ENCODE measurements at regions not wholly inside any gene's neighbourhood (a gene's known extent, or its start where the extent isn't known, plus 50 kb on each side); places are given as distances from the start of the nearest gene placed in this dataset.
A peak's percentile ranks its signal among the peaks of the same experiment; 100 is the strongest.

DNA sequence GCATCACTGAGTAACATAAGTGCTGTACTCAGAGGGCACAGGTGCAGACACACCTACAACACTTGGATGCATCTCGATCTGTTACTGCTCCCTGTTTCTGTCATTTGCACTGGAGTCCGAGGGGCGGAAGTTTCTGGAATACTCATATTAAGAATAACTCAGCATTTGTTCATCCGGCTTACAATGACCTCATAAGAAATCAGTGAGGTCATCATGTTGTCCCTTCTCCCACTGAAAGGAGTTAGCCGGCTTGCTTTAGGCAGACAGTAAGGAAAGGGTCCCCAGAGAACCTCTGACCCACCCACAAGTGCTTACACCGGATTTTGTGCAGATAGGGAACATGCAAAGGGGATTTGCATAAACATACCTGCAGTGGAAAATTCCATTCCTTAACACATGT is 344.7 kb downstream of the HAPSTR1 start:
- no peak for DNase-seq
- Histone ChIP-seq H3K9ac (ENCODE audit: low read length) (no peak overlapping the region), H3F3A (ENCODE audit: insufficient read depth, low read length) (no peaks in the 10 kb centered on the region), H3K4me1 (ENCODE audit: low read length) (no peaks in the 10 kb centered on the region), H3K36me3 (replicated peaks; ENCODE audit: insufficient read depth, low read length) (no peaks in the 10 kb centered on the region), H3K27ac (ENCODE audit: low read length) (no peak overlapping the region), H3K9me2 (replicated peaks; ENCODE audit: insufficient read depth, low read length) (no peaks in the 10 kb centered on the region), H2AFZ (ENCODE audit: low read length) (no peak overlapping the region), H3K9me3 (replicated peaks; ENCODE audit: insufficient read depth, low read length) (no peaks in the 10 kb centered on the region), H3K27me3 (replicated peaks; ENCODE audit: insufficient read depth, low read length) (no peaks in the 10 kb centered on the region), H3K4me3 (ENCODE audit: low read length) (no peak overlapping the region), H4K20me1 (ENCODE audit: insufficient read depth, low read length) (no peaks in the 10 kb centered on the region), H3K4me2 (ENCODE audit: low read depth, low read length) (no peak overlapping the region), H3K79me2 (ENCODE audit: low read length) (no peaks in the 10 kb centered on the region)
- no peak for TF ChIP-seq EZH2phosphoT487 (IDR thresholded peaks at IDR 0.05; ENCODE audit: low read length)
- TF ChIP-seq, protein P1, sequence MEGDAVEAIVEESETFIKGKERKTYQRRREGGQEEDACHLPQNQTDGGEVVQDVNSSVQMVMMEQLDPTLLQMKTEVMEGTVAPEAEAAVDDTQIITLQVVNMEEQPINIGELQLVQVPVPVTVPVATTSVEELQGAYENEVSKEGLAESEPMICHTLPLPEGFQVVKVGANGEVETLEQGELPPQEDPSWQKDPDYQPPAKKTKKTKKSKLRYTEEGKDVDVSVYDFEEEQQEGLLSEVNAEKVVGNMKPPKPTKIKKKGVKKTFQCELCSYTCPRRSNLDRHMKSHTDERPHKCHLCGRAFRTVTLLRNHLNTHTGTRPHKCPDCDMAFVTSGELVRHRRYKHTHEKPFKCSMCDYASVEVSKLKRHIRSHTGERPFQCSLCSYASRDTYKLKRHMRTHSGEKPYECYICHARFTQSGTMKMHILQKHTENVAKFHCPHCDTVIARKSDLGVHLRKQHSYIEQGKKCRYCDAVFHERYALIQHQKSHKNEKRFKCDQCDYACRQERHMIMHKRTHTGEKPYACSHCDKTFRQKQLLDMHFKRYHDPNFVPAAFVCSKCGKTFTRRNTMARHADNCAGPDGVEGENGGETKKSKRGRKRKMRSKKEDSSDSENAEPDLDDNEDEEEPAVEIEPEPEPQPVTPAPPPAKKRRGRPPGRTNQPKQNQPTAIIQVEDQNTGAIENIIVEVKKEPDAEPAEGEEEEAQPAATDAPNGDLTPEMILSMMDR (IDR thresholded peaks at IDR 0.05; ENCODE audit: low read length): no peak
- TF ChIP-seq EZH2 (optimal IDR thresholded peaks at IDR 0.05; ENCODE audit: low read depth, low read length): no peak

DNA sequence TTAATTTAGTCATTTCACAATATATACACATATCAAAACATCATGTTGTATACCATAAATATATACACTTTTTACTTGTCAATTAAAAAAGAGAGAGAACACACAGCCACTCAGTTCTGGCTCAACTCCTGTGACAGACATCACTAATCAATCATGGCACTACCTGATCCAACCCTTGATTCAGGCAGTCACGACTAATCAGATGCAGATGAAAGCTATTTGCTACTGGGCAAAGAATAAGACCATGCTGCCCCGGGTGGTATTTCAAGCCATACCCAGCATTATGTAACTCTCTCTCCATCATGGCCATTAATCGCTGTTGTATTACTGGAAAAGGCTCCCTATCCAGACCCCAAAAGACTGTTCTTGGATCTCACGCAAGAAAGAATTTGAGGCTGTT is 345.7 kb downstream of the HAPSTR1 start:
- no peaks in the 10 kb centered on the region for H4K20me1 ChIP-seq (ENCODE audit: insufficient read depth, low read length)
- H3K79me2 ChIP-seq (ENCODE audit: low read length): no peaks in the 10 kb centered on the region
- H3K4me3 ChIP-seq (ENCODE audit: low read length): peak overlapping the region; percentile 50
- H3K4me2 ChIP-seq (ENCODE audit: low read depth, low read length): peak overlapping the region; percentile 47; the same call in 1 of the 2 replicates
- H3K9me2 ChIP-seq (replicated peaks; ENCODE audit: insufficient read depth, low read length): no peaks in the 10 kb centered on the region
- no peaks in the 10 kb centered on the region for H3K9me3 ChIP-seq (replicated peaks; ENCODE audit: insufficient read depth, low read length)
- TF ChIP-seq EZH2phosphoT487 (IDR thresholded peaks at IDR 0.05; ENCODE audit: low read length) (no peak), EZH2 (optimal IDR thresholded peaks at IDR 0.05; ENCODE audit: low read depth, low read length) (no peak)
- TF ChIP-seq, protein P1 (IDR thresholded peaks at IDR 0.05; ENCODE audit: low read length): no peak
- H3K27ac ChIP-seq (ENCODE audit: low read length): no peak overlapping the region
- DNase-seq: peak; percentile 67
- H3F3A ChIP-seq (ENCODE audit: insufficient read depth, low read length): no peaks in the 10 kb centered on the region
- H2AFZ ChIP-seq (ENCODE audit: low read length): peak overlapping the region; percentile 65
- H3K27me3 ChIP-seq (replicated peaks; ENCODE audit: insufficient read depth, low read length): no peaks in the 10 kb centered on the region
- no peaks in the 10 kb centered on the region for H3K4me1 ChIP-seq (ENCODE audit: low read length)
- H3K36me3 ChIP-seq (replicated peaks; ENCODE audit: insufficient read depth, low read length): no peaks in the 10 kb centered on the region
- no peak overlapping the region for H3K9ac ChIP-seq (ENCODE audit: low read length)

DNA sequence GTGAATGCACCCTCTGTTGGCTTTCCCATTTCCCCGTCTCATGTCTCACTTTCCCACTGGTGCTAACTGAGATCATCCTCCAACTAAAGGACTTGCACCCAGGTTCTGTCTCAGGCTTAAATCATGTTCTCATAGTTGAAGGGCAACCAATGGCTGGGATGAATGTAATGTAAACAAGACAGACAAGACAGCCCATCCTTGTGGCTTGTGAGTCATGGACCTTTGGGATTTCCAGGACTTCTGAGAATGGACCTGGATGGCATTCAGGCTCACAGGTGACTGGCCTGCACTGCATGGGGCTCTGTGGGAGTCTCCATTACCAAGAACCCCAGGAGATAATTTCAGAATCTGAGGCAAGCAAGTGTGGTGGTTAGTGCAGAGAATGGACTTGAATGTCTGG is 347.5 kb downstream of the HAPSTR1 start:
- no peaks in the 10 kb centered on the region for H3F3A ChIP-seq (ENCODE audit: insufficient read depth, low read length)

More for the DNA sequence above, 347.5 kb downstream of the HAPSTR1 start:
- no peak overlapping the region for H3K27ac ChIP-seq (ENCODE audit: low read length)
- H3K4me3 ChIP-seq (ENCODE audit: low read length): no peak overlapping the region
- H4K20me1 ChIP-seq (ENCODE audit: insufficient read depth, low read length): no peaks in the 10 kb centered on the region
- DNase-seq: no peak
- no peak overlapping the region for H2AFZ ChIP-seq (ENCODE audit: low read length)
- no peaks in the 10 kb centered on the region for H3K27me3 ChIP-seq (replicated peaks; ENCODE audit: insufficient read depth, low read length)
- no peaks in the 10 kb centered on the region for H3K4me1 ChIP-seq (ENCODE audit: low read length)
- no peaks in the 10 kb centered on the region for H3K9me2 ChIP-seq (replicated peaks; ENCODE audit: insufficient read depth, low read length)
- no peaks in the 10 kb centered on the region for H3K36me3 ChIP-seq (replicated peaks; ENCODE audit: insufficient read depth, low read length)
- no peaks in the 10 kb centered on the region for H3K9me3 ChIP-seq (replicated peaks; ENCODE audit: insufficient read depth, low read length)
- no peak for TF ChIP-seq EZH2phosphoT487 (IDR thresholded peaks at IDR 0.05; ENCODE audit: low read length)
- TF ChIP-seq, protein P1 (IDR thresholded peaks at IDR 0.05; ENCODE audit: low read length): no peak
- TF ChIP-seq EZH2 (optimal IDR thresholded peaks at IDR 0.05; ENCODE audit: low read depth, low read length): no peak
- H3K79me2 ChIP-seq (ENCODE audit: low read length): no peaks in the 10 kb centered on the region
- no peak overlapping the region for H3K9ac ChIP-seq (ENCODE audit: low read length)
- H3K4me2 ChIP-seq (ENCODE audit: low read depth, low read length): no peak overlapping the region
